K562 (cell line): ENCODE measurements at regions not wholly inside any gene's neighbourhood (a gene's known extent, or its start where the extent isn't known, plus 50 kb on each side); places are given as distances from the start of the nearest gene placed in this dataset.

ENCODE experiments used
- ATAC-seq: fragments of 200-7000 bp; cut with Tn5 transposase; 3 replicates; pipeline ENCODE4 v1.9.1; 2020; ENCODE audit warnings: moderate library complexity
- BruUV-seq: library from RNA; stranded (reverse); fragments of 400-500 nt; replicated peaks from 2 replicates; lab custom pipeline; 2021; lab: Mats Ljungman, UMichigan
- CTCF ChIA-PET: fragments of 300-600 bp; formaldehyde crosslinking; extraction: SDS; loops from one replicate; lab custom pipeline; 2021; ENCODE audit warnings: low intra/inter-chr PET ratio; lab: Yijun Ruan, JAX
- POLR2A ChIA-PET: fragments of 300-600, 350-650 bp; sonication (Branson Sonifier 250); formaldehyde crosslinking; extraction: SDS; loops from one replicate; lab custom pipeline; 2021; ENCODE audit warnings: antibody characterized with exemption, inconsistent platforms; lab: Yijun Ruan, JAX
- DNase-seq, 4 experiments: peaks; one replicate each; pipeline versions ENCODE4 v3.0.0 to v3.0.0-alpha.2; 2011 to 2018; ENCODE audit warnings: low spot score in 3 of 4, mixed read lengths in 3 of 4; ENCODE audit errors: extremely low read depth in 1 of 4
- FAIRE-seq: peaks from 2 replicates; lab custom pipeline; 2011; peaks lifted over from hg19 to GRCh38; lab: Jason Lieb, UNC
- H2AFZ ChIP-seq: 2 replicates; pipeline ENCODE4 v1.6.0; 2011; ENCODE audit warnings: low read depth, low read length, control low read depth, inconsistent platforms
- H3K27ac ChIP-seq: fragments of 200-600 bp; 3 replicates; pipeline ENCODE4 v1.8.0; 2011; ENCODE audit warnings: low read depth, mild to moderate bottlenecking, control low read depth, inconsistent platforms, low read length, moderate library complexity, mixed read lengths; ENCODE audit errors: extremely low read depth
- H3K27me3 ChIP-seq, 2 experiments: fragments of 300-600 bp in 1 of 2; 2 replicates in 1 of 2; 3 replicates in 1 of 2; pipeline versions ENCODE4 v1.6.0 to v1.8.0; 2011; ENCODE audit warnings: inconsistent platforms in 2 of 2, low read length in 2 of 2, mild to moderate bottlenecking in 1 of 2, mixed read lengths in 1 of 2, moderate library complexity in 1 of 2; ENCODE audit not compliant: control insufficient read depth in 2 of 2, insufficient read depth in 2 of 2
- H3K36me3 ChIP-seq: fragments of 300-600 bp; 3 replicates; pipeline ENCODE4 v1.8.0; 2011; ENCODE audit warnings: mild to moderate bottlenecking, low read length, inconsistent platforms; ENCODE audit not compliant: control insufficient read depth, insufficient read depth
- H3K4me1 ChIP-seq, 2 experiments: fragments of 200-600 bp in 1 of 2; replicated peaks in 1 of 2; 2 replicates in 1 of 2; 3 replicates in 1 of 2; pipeline versions ENCODE4 v1.5.1 to v1.8.0; 2011; ENCODE audit warnings: inconsistent platforms in 2 of 2, low read length in 2 of 2, mild to moderate bottlenecking in 1 of 2, mixed read lengths in 1 of 2, moderate library complexity in 1 of 2; ENCODE audit not compliant: control insufficient read depth in 2 of 2, insufficient read depth in 2 of 2
- H3K4me2 ChIP-seq: 2 replicates; pipeline ENCODE4 v1.6.1; 2011; ENCODE audit warnings: low read length, control low read depth, inconsistent platforms, mixed read lengths; ENCODE audit not compliant: insufficient read depth
- H3K4me3 ChIP-seq: fragments of 200-600 bp; sonication (generic), shearing (Covaris generic); 2 replicates; pipeline ENCODE4 v1.5.1; 2016; ENCODE audit warnings: control low read depth, inconsistent platforms
- H3K79me2 ChIP-seq: fragments of 200-600 bp; 3 replicates; pipeline ENCODE4 v1.8.0; 2011; ENCODE audit warnings: low read length, inconsistent platforms; ENCODE audit not compliant: control insufficient read depth, insufficient read depth
- H3K9ac ChIP-seq, 2 experiments: 2 replicates each; pipeline versions ENCODE4 v1.6.0 to v1.6.1; 2011; ENCODE audit warnings: low read depth in 2 of 2, low read length in 2 of 2, control low read depth in 1 of 2, inconsistent platforms in 1 of 2, mild to moderate bottlenecking in 1 of 2, mixed read lengths in 1 of 2; ENCODE audit not compliant: insufficient read depth in 1 of 2
- H3K9me1 ChIP-seq: one replicate; pipeline ENCODE4 v1.6.0; 2011; ENCODE audit warnings: inconsistent platforms, mild to moderate bottlenecking, low read length, moderate library complexity; ENCODE audit not compliant: control insufficient read depth, insufficient read depth
- H3K9me3 ChIP-seq: replicated peaks from 2 replicates; pipeline ENCODE4 v1.5.1; 2011; ENCODE audit warnings: low read depth, low read length, inconsistent platforms; ENCODE audit not compliant: control insufficient read depth, insufficient read depth
- H4K20me1 ChIP-seq: replicated peaks from 2 replicates; pipeline ENCODE4 v1.6.1; 2011; ENCODE audit warnings: low read length, inconsistent platforms, mixed read lengths; ENCODE audit not compliant: control insufficient read depth, insufficient read depth
- ARID1B ChIP-seq: fragments of 450-650 bp; IDR thresholded peaks from 2 replicates; pipeline ENCODE4 v1.6.1; 2016; ENCODE audit warnings: antibody characterized with exemption, mild to moderate bottlenecking, inconsistent platforms
- C11orf30 ChIP-seq: fragments of 450-650 bp; IDR thresholded peaks from 2 replicates; pipeline ENCODE4 v1.6.1; 2016; ENCODE audit warnings: low read depth, mild to moderate bottlenecking
- CSDE1 ChIP-seq, 2 experiments: fragments of 450-650 bp; IDR thresholded peaks; 2 replicates each; pipeline ENCODE4 v1.6.1; 2016; ENCODE audit warnings: mild to moderate bottlenecking in 1 of 2
- DACH1 ChIP-seq: fragments of 450-650 bp; IDR thresholded peaks from 2 replicates; pipeline ENCODE4 v1.6.1; 2018; ENCODE audit not compliant: partially characterized antibody
- E4F1 ChIP-seq: fragments of 250-450 bp; sonication (Bioruptor Pico); IDR thresholded peaks from 2 replicates; pipeline ENCODE4 v1.5.0; 2021; ENCODE audit warnings: mild to moderate bottlenecking, borderline replicate concordance
- FOXP1 ChIP-seq: sonication (generic); formaldehyde crosslinking; IDR thresholded peaks from 2 replicates; pipeline ENCODE4 v1.8.0; 2022; ENCODE audit warnings: mild to moderate bottlenecking, missing genetic modification reagents
- HDAC2 ChIP-seq: fragments of 450-650 bp; IDR thresholded peaks from 2 replicates; pipeline ENCODE4 v1.6.1; 2016; ENCODE audit warnings: mild to moderate bottlenecking
- HDAC8 ChIP-seq: fragments of 450-650 bp; IDR thresholded peaks from 2 replicates; pipeline ENCODE4 v1.6.1; 2016; ENCODE audit warnings: mild to moderate bottlenecking, missing genetic modification characterization, moderate library complexity, missing compliant biosample characterization
- HINFP ChIP-seq: fragments of 450-650 bp; conservative IDR thresholded peaks from 2 replicates; pipeline ENCODE4 v1.6.1; 2016; ENCODE audit warnings: missing genetic modification characterization, low read depth, mild to moderate bottlenecking, control low read depth, missing compliant biosample characterization
- HMGN3 ChIP-seq: IDR thresholded peaks from 2 replicates; pipeline ENCODE4 v1.6.1; 2011; ENCODE audit warnings: borderline replicate concordance, low read depth, mild to moderate bottlenecking, mixed read lengths, low read length; ENCODE audit not compliant: insufficient read length; ENCODE audit errors: extremely low read depth
- KAT2B ChIP-seq: IDR thresholded peaks from one replicate; pipeline ENCODE4 v1.6.1; 2012; ENCODE audit warnings: low read depth, mild to moderate bottlenecking, control low read depth, inconsistent platforms, low read length, moderate library complexity
- SIX5 ChIP-seq, 2 experiments: IDR thresholded peaks; 2 replicates each; pipeline ENCODE4 v1.6.1; 2011; ENCODE audit warnings: low read length in 2 of 2, borderline replicate concordance in 1 of 2, low read depth in 1 of 2, mild to moderate bottlenecking in 1 of 2, moderate library complexity in 1 of 2; ENCODE audit not compliant: insufficient read depth in 1 of 2
- STAT5A ChIP-seq: IDR thresholded peaks from 2 replicates; pipeline ENCODE4 v1.6.1; 2012; ENCODE audit warnings: low read length, inconsistent platforms, borderline replicate concordance
- SUPT5H ChIP-seq: fragments of 450-650 bp; IDR thresholded peaks from 2 replicates; pipeline ENCODE4 v1.6.1; 2016
- TCF15 ChIP-seq: fragments of 250-450 bp; sonication (Bioruptor Pico); IDR thresholded peaks from 2 replicates; pipeline ENCODE4 v1.8.0; 2022; ENCODE audit warnings: moderate library complexity, mild to moderate bottlenecking, inconsistent platforms
- ZNF354B ChIP-seq: fragments of 250-450 bp; sonication (Bioruptor Pico); IDR thresholded peaks from 2 replicates; pipeline ENCODE4 v1.4.0; 2020
- ZNF551 ChIP-seq: fragments of 250-450 bp; sonication (Bioruptor Pico); IDR thresholded peaks from 2 replicates; pipeline ENCODE4 v1.5.0; 2021; ENCODE audit warnings: mild to moderate bottlenecking, moderate library complexity
- ZNF561 ChIP-seq: fragments of 450-650 bp; formaldehyde crosslinking; conservative IDR thresholded peaks from 2 replicates; pipeline ENCODE4 v1.4.0; 2020; ENCODE audit warnings: mild to moderate bottlenecking, moderate library complexity
- WGBS: fragments of 100-300 bp; shearing (Covaris generic); methylation state at CpG from one replicate; pipeline ENCODE4 v1.1.6; 2016; ENCODE audit warnings: low coverage, mixed read lengths; ENCODE audit not compliant: insufficient coverage; ENCODE audit errors: missing lambda C conversion rate; 5-methylcytosine and 5-hydroxymethylcytosine counted together
- in situ Hi-C: fragments of 300-500 bp; cut with MboI; formaldehyde crosslinking; loops from 4 replicates; pipeline ENCODE4 v1.15.0; 2018; ENCODE audit warnings: inconsistent platforms, mixed read lengths
- intact Hi-C: fragments of 100-400 bp; cut with micrococcal nuclease; formaldehyde crosslinking; loops from 2 replicates; pipeline ENCODE4 v1.14.2; 2022

- no peak for ATAC-seq
- POLR2A ChIA-PET, result no interaction called here
- H3K9me1 ChIP-seq, result no peaks in the 10 kb centered on the region
- CTCF ChIA-PET, result no interaction called here
- H3K36me3 ChIP-seq, result no peaks in the 10 kb centered on the region
- no peak overlapping the region for H3K9ac ChIP-seq
- BruUV-seq, result no TSS peak
- intact Hi-C loops, result no loop called here
- no peak overlapping the region for H3K4me3 ChIP-seq
- no peaks in the 10 kb centered on the region for H3K27me3 ChIP-seq
- no peaks in the 10 kb centered on the region; the same call in none of the 2 replicates for H3K9me3 ChIP-seq
- no peak for FAIRE-seq
- in situ Hi-C loops, result no loop called here
- H4K20me1 ChIP-seq, result no peaks in the 10 kb centered on the region; the same call in 1 of the 2 replicates
- H2AFZ ChIP-seq, result no peak overlapping the region
- peaks cover 0 to 3% of the 10 kb centered on the region in 2 experiments; a peak in 1 of 5 replicates for H3K4me1 ChIP-seq
- H3K27ac ChIP-seq, result no peak overlapping the region
- no peak for DNase-seq
- no peaks in the 10 kb centered on the region for H3K79me2 ChIP-seq
- WGBS, result 0% methylated on average over 2 of the region's 2 CpGs
- no peak overlapping the region for H3K4me2 ChIP-seq
- no peak for TF ChIP-seq E4F1 (CRISPR knock-in tag)
- TF ChIP-seq HINFP (tag), result no peak
- no peak for TF ChIP-seq DACH1
- TF ChIP-seq C11orf30, result no peak
- no peak for TF ChIP-seq ZNF354B (CRISPR knock-in tag)
- TF ChIP-seq ARID1B, result no peak
- no peak for TF ChIP-seq HDAC2
- no peak for TF ChIP-seq SIX5 (IDR thresholded peaks at IDR 0.05; ENCODE audit: borderline replicate concordance in 1 of 2, insufficient read depth in 1 of 2, low read depth in 1 of 2, low read length in 2 of 2)
- TF ChIP-seq TCF15 (CRISPR knock-in tag), result no peak
- no peak for TF ChIP-seq HMGN3
- TF ChIP-seq ZNF551 (CRISPR knock-in tag), result no peak
- TF ChIP-seq KAT2B, result no peak
- TF ChIP-seq ZNF561 (CRISPR knock-in tag), result no peak
- TF ChIP-seq CSDE1 (IDR thresholded peaks at IDR 0.05), result no peak
- no peak for TF ChIP-seq FOXP1 (CRISPR knock-in tag)
- no peak for TF ChIP-seq HDAC8 (tag)
- no peak for TF ChIP-seq STAT5A
- no peak for TF ChIP-seq SUPT5H
Observed at GRCh38 chr6:51414361-51414760, 595.7 kb downstream of the TFAP2B start.
